ENCODE measurements at regions not wholly inside any gene's neighbourhood (a gene's known extent, or its start where the extent isn't known, plus 50 kb on each side); places are given as distances from the start of the nearest gene placed in this dataset.

DNA sequence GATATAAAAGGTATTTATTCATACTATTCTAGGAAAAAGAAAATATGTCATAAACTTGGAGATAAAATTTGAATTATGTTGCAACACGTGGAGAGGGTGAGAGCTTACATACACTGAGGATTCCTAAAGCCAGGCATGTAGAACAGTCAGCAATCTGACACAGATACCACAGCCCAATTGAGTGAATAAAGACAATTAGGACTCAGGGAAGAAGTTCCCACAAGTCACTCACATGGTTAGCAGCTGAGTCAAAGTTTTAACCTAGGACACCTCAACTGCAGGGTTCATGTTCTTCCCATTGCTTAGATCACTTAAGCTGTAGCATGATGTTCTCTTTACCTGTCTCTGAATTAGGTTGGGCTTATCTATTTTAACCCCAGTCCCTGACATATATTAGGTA is 189.5 kb downstream of the CMPK2 start:
- TF ChIP-seq, protein P1, sequence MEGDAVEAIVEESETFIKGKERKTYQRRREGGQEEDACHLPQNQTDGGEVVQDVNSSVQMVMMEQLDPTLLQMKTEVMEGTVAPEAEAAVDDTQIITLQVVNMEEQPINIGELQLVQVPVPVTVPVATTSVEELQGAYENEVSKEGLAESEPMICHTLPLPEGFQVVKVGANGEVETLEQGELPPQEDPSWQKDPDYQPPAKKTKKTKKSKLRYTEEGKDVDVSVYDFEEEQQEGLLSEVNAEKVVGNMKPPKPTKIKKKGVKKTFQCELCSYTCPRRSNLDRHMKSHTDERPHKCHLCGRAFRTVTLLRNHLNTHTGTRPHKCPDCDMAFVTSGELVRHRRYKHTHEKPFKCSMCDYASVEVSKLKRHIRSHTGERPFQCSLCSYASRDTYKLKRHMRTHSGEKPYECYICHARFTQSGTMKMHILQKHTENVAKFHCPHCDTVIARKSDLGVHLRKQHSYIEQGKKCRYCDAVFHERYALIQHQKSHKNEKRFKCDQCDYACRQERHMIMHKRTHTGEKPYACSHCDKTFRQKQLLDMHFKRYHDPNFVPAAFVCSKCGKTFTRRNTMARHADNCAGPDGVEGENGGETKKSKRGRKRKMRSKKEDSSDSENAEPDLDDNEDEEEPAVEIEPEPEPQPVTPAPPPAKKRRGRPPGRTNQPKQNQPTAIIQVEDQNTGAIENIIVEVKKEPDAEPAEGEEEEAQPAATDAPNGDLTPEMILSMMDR (IDR thresholded peaks at IDR 0.05), result no peak
- no peak for TF ChIP-seq POLR2A (IDR thresholded peaks at IDR 0.05)

All from right lobe of liver (tissue), 4 donors.